NCI-H460 (cell line): ENCODE measurements at regions not wholly inside any gene's neighbourhood (a gene's known extent, or its start where the extent isn't known, plus 50 kb on each side); places are given as distances from the start of the nearest gene placed in this dataset.
"Not testable (repeated sequence)": the region's sequence is repeated elsewhere in the genome, so short reads cannot be mapped to it uniquely, and the experiment has no call there.

Source experiments
- DNase-seq: peaks from one replicate; pipeline ENCODE4 v3.0.0-alpha.2; 2016; ENCODE audit warnings: low read depth; ENCODE audit errors: extremely low read depth

DNA sequence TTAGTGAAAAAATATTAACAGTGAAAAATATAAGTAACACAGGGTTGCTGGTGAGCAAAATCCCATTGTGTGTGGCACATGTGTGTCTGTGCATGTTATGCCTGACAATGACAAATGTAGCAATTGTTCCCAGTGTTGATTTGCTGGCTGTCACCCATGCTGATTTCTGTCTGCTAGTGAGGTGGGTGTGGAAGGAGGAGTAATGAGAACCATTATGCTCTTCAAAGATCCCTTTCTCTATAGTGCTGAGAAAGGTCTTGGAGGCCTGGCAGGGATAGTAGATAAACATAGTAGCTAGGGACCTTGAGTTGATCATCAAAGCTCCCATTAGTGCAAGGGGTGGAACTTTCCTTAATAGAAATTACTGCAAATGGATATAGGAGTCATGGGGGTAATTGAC lies 152.5 kb upstream of the CLINT1 start:
- no peak for DNase-seq

DNA sequence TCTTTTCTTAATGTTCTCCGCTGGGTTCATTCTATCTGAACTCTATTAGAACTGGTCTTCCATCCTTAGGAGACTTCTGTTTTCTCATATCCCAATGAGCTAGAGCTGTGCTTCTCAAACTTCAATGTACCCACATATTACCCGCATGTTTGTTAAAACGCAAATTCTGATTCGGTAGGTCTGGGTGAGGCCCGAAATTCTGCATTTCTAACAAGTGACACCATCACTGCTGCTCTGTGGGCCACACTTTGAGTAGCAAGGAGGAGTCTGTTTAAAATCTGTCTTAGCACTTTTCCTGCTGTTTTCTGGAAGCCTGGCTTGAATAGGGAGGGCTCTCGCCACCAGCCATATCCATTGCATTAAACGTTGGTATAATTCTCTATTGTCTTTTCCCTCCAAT lies 151.9 kb upstream of the CLINT1 start:
- DNase-seq: no peak

DNA sequence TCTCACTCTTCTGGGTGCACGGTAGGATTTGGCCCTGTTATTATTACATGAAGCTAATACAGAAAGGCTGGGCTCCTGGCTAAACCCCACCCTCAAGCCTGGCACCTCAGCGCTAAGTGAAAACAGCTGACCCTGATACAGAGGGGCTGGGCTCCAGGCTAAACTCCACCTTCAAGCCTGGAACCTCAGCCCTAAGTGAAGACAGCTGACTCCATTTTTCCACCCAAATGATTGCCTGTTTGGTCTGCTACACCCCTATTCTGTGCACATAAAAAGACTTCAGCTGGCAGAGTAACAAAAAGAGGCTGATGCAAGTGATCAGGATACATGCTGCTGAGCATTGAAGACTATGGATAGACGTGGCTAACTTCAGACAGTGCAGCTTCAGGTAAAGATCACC lies 148.4 kb upstream of the CLINT1 start:
- no peak for DNase-seq

DNA sequence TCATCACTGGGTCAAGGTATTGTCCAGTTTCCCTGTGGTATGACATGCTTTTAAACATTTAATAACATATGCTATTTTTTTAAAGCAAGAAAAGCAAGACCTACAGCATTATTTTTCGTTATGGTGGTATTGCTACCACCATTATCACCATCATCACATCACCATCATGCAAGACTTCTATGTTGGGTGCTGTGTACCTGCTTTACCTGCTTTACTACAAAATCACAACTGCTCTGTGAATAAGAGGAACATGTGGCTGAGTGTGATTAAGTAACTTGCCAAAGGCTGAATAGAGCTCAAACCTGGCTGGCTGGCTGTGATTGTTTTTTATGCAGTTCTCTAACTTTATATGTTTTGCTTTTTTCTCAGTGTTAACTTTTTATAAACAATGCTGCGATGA lies 140.8 kb upstream of the CLINT1 start:
- DNase-seq: no peak

DNA sequence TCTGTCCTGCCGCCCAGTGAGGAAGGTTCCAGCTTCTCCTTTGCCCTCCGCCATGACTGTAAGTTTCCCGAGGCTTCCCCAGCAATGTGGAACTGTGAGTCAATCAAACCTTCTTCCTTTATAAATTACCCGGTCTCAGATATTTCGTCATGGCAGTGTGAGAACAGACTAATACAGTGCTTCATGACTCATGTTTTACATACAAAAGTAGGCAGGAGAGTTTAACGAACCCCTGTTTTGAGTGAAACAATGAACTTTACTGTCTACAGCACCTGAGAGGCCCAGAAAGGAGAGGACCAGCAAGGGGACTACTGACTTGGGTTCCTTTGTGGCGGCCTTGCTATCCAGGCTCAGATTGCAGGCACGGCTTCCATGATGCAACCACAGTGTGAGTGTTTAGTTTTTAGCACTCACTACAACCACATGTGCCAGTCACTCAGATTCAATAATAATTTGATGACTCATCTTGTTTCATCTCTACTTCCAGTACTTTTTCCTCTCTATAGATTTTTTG lies 139.1 kb upstream of the CLINT1 start:
- DNase-seq: no peak

DNA sequence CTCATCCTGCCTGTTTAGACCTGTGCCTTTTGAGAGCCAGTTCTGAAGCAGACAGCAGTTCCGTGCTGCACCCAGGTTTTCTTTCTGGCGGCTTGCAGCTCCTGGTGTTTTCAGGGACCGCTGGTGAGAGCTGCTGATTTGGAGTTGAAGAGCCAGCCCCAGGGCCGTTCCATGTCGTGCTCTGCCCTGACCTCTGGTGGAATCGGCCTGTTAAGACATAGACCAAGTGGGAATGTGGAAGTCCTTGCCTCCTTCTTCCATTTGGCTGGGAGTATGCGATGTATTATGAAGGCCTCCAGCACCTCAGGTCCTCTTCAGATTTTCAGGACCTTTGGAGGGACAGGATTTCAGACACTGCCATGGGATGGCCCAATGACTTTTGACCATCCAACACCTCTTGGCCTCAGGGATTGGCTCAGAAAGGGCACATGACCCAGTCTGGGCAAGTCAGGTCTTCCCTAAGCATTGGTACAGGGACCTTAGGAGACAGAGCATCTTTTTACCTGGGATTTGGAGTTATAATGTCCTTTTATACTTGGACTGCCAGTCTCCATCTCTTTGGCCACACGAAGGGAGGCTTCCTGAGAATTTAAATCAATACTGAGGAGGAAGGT lies 136.1 kb upstream of the CLINT1 start:
- DNase-seq: peak; percentile 78

DNA sequence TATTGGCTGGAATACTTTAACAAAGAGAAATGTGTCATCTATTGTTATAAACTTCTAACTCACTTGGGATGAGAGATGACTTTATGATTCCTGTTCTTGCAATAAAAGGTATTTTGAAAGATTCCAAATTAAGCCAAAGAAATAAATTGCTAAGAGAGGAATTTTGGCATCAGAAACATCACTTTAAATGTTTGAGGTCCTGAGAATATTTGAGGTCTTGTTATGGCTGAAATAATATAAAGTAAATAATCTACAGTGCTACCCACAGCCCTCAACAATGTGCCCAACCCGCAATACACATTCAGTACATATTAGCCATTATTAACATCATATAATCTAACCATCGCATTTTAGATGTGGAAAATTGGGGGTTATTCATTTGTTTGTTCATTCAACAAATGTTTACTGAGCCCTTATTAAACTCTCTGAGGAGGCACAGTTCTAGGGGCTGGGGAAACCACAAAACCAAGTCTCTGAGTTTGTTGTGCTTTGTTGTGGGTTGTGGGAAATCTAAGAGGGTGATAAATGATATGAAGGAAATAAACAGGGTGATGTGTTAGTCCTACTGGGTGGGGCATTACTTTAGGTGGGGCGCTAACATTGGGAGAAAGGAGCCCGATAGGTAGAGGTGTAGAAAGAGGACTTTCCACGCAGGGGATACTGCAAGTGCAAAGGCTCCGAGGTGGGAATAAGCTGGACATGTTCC lies 135.2 kb upstream of the CLINT1 start:
- DNase-seq: no peak

DNA sequence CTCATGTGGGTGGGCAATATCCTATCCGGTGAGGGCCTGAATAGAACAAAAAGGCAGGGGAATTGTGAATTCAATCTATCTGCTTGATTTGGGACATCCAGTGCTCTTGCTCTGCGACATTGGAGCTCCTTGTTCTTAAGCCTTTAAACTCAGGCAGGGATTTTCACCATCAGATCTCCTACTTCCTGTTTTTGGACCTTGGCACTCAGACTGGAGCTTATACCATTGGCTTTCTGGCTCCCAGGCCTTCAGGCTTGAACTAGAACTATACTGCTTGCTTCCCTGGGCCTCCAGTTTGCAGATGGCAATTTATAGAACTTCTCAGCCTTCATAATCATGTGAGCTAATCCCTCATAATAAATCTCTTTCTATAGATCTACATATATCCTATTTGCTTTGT lies 134.3 kb upstream of the CLINT1 start:
- DNase-seq: no peak

DNA sequence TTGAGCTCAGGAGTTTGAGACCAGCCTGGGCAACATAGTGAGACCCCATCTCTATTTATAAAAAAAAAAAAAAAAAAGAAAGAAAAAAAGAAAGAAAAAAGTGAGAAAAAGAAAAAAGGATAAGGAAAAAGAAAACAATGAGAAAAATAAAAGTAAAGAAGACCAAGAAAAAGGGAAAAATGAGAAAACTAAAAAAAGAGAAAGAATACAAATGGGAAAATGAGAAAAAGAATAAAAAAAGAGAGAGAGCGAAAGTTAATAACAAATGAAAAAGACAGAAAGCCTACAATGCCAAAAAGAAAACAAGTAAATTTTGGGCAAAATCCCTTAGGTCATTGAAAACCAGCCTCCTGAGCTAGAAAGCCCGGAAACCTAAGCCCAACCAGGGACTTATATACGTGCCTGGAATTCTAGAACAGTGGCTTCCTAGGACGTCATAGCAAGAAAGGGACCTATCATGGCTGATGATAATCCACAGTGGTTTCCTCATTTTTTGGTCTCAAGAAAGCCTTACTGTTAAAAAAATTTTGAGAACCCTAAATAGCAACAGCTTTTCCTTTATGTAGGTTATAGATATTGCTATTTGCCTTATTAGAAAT lies 131.7 kb upstream of the CLINT1 start:
- no peak for DNase-seq

DNA sequence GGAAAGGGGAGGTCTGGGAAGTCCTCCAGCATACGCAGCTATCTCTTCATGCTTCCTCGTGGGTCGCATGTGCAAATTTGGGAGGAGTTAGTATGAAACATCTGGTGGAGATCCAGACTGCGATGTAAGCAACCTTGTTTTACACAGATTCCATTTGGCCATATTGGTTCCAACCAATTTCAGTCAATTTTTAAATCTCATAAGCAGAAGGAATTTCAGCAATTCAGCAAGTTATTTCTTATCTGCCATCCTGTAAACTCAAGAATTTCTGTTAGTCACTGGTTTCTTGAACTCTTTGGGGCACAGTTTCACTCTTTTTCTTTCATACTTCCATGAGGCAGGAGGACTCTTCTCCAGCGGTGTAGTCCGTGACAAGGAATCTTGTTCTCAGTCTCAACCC lies 130.4 kb upstream of the CLINT1 start:
- DNase-seq: no peak

DNA sequence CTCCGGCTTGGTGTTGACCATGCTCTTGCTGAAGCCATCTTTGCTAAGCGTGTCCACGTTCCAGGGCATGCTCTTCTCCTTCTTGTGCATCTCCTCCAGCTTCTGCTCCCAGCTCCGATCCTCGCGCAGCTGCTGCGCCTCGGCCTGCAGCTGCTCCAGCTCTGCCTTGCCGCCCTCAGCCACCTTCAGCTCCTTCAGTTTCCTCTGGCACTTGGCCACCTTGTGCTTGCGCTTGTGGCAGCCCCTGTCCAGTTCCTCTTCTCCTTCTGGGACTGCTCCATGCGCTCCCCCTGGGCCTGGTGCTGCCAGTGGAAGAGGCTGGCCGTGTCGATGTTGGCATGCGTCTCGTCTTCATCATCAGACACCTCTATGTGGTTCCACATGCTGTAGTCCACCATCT lies 128.3 kb upstream of the CLINT1 start:
- DNase-seq: no peak

DNA sequence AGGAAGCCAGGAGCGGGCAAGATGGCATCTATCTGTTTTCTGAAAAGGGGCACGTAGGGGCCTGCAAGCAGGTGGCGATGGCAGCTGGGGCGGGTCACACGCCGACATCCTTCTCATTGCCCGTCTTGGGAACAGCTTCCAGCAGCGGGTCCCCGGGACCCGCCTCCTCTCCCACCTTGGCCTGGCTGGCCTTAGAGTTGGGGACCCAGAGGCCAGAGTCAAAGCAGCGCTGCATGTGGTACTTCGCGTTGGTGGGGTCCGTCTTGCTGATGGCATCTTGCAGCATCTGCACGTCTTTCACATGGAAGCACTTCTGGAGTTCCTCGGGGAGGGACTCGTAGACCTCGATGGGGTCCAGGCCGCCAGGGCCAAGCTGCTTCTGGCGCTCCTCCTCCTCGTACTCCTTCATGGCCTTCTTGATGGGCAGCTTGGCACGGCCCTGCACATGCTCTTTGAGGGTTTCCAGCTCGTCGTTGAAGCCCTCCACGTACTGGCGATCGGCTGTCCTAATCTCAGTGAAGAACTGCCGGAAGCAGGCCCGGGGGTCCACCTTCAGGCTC lies 127.6 kb upstream of the CLINT1 start:
- no peak for DNase-seq

DNA sequence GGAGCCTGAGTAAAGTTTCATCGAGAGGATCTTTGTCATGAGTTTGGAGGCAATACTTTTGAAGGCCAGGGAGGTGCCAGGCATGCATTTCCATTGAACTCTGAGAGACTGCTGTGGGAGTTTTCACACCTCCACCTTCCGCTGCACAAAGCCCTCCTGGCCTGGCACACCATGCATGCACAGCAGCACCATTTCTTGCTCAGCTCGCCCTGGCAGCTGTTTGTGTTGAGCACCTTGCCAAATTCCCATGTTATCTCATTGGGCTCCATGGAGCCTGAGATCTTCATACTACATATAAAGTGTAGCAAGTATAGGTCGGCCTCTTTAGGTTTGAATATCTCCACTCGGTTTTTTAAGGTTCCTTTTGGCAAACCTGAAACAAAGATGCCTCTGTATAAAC lies 125.7 kb upstream of the CLINT1 start:
- DNase-seq: no peak

DNA sequence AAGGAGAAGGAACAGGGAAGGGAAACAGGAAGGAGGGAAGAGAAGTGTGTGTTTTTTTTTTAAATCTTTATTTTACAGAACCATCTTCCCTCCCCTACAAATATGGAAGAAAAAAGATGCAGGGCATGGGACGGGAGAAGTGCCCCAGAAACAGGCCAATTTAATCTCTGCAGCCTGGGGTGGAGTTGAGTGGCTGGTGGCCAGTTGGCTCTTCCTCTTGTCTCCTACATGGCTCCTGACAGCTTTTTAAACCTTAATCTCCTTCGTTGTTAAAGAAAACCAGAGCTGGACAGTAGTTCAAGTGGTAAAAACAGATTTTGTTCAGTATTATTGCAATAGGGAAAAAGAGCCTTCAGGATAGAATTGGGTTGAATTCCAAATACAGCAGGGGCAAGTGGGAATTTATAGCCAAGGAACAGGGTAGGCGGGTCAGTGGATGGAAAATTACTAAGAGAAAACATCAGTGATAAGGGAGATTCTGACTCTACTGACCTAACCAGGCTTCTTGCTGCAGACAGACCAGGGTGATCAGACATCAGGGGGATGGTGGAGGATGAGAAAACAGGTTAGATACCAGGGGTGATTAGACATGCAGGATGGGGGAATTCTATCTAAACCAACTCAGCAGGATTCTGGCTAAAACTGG lies 125.1 kb upstream of the CLINT1 start:
- no peak for DNase-seq

DNA sequence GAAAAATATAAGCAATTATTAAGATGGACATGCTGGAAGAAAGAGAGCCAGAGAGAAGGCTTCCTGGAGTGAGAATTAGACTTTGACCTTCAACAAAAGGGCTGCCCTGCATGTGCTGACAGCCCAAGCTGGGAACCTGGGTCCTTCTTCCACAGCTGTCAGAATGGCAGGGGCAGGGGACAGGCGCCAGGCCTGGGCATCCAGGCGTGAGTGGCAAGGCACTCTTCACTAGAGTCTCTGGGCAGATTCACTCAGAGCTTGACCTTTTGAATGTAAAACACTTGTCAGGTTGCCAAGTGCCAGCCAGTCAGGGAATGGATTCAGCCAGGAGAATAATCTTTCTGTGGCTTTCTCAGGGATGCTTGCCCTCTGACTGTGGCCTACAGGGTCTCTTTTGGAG lies 119.1 kb upstream of the CLINT1 start:
- no peak for DNase-seq

DNA sequence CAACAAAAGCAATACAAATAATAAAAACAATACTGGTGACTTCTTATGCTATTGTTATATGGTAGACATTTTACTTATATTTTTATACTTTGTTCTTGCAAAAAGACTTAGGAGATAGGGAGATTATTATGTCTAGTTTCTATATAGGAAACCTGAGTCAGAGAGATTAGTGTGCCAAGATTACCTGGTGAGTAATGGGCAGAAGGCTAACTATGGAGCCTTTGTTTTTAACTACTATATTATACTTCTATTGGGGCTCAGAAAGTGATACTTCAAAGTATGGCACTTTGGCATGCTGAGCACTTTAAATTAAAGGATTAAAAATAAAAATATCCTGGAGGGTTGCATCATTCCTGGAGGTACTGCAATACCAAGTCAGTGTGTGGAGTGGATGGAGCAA lies 117.5 kb upstream of the CLINT1 start:
- DNase-seq: no peak

DNA sequence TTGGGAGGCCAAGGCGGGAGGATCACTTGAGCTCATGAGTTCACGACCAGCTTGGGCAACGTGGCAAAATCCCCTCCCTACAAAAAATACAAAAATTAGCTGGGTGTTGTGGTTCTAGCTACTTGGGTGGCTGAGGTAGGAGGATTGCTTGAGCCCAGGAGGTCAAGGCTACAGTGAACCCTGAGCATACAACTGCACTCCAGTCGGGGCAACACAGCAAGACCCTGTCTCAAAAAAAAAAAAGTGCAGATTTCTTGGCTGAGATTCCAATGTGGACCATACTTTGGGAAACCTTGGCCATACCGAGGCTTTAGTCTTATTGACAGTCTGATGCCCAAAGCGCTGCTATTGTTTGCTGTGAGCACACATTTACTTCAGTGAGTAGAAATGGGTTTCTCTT lies 113.6 kb upstream of the CLINT1 start:
- DNase-seq: no peak

DNA sequence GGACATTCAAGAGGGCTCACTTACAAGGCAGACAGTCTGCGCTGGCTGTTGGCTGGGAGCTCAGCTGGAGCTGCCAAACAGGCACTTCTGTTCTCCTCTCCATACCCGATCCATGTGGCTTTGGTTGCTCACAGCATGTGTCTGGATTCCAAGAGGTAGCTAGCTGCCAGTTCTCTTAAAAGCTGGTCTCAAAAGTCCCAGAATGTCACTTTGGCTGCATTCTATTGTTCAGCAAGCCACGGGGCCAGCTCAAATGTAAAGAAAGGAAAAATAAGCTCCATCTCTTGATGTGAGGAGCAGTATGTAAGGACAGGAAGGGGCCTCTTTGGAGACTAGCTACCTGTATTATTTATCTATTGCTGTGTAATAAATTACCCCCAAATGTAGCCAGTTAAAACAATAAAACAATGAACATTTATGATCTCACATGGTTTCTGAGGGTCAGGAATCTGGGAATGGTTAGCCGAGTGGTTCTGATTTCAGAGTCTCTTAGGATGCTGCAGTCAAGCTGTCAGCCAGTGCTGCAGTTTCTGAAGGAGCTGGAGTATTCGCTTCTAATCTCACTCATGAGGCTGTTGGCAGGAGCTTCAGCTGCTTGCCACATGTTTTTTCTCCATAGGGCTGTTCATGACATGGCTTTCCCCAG lies 112.7 kb upstream of the CLINT1 start:
- DNase-seq: no peak

DNA sequence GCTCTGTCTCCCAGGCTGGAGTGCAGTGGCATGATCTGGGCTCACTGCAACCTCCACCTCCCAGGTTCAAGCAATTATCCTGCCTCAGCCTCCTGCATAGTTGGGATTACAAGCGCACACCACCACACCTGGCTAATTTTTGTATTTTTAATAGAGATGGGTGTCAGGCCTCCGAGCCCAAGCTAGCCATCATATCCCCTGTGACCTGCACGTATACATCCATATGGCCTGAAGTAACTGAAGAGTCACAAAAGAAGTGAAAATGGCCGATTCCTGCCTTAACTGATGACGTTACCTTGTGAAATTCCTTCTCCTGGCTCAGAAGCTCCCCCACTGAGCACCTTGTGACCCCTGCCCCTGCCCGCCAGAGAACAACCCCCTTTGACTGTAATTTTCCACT lies 109.6 kb upstream of the CLINT1 start:
- not testable (repeated sequence) for DNase-seq

DNA sequence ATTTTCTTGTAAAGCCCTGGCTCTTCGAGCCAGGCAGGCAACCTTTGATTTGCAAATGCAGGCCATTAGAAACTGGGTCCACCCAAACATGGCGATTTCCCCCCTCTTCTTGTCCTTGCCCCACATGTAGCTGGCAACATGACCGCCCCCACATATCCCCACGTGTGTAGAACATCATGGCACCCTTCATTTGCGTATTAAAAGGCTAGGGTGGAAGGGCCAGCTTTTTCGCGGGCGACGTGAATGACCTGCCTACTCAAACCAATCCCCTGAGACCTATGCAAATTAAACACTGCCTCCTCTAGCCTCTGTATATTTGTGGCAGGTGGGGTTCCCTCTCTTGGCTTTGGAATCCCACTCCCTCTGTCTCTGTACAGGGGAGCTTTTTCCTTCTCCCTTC lies 107.0 kb upstream of the CLINT1 start:
- no peak for DNase-seq
